AG04450 (cell line): ENCODE measurements at regions not wholly inside any gene's neighbourhood (a gene's known extent, or its start where the extent isn't known, plus 50 kb on each side); places are given as distances from the start of the nearest gene placed in this dataset.
"Not testable (repeated sequence)": the region's sequence is repeated elsewhere in the genome, so short reads cannot be mapped to it uniquely, and the experiment has no call there.

ENCODE experiments used
- CTCF ChIA-PET: fragments of 300-600, 350-600 bp; formaldehyde crosslinking; extraction: SDS; loops from one replicate; lab custom pipeline; 2022; ENCODE audit warnings: antibody characterized with exemption, inconsistent platforms; lab: Charles Lee
- POLR2A ChIA-PET: fragments of 350-600 bp; formaldehyde crosslinking; extraction: SDS; loops from one replicate; lab custom pipeline; 2021; ENCODE audit warnings: antibody characterized with exemption, inconsistent platforms; lab: Yijun Ruan, JAX
- DNase-seq: peaks from one replicate; pipeline ENCODE4 v3.0.0-alpha.2; 2011; ENCODE audit warnings: low read depth, low spot score
- H3K27ac ChIP-seq: one replicate; pipeline ENCODE4 v1.5.1; 2012; ENCODE audit warnings: low read depth, low read length, control low read depth
- H3K27me3 ChIP-seq: one replicate; pipeline ENCODE4 v1.6.0; 2012; ENCODE audit warnings: low read length; ENCODE audit not compliant: control insufficient read depth, insufficient read depth
- H3K4me3 ChIP-seq: 2 replicates; pipeline ENCODE4 v1.5.1; 2011; ENCODE audit warnings: mild to moderate bottlenecking, low read depth, low read length, control low read depth
- H3K9me3 ChIP-seq: 2 replicates; pipeline ENCODE4 v1.5.1; 2012; ENCODE audit warnings: low read length; ENCODE audit not compliant: control insufficient read depth, insufficient read depth
- CTCF ChIP-seq: IDR thresholded peaks from 2 replicates; pipeline ENCODE4 v1.5.1; 2011; ENCODE audit warnings: low read depth, low read length, control low read depth, inconsistent platforms

- TF ChIP-seq CTCF, result no peak
- Histone ChIP-seq H3K4me3 (no peak overlapping the region), H3K27ac (no peak overlapping the region), H3K27me3 (no peaks in the 10 kb centered on the region), H3K9me3 (no peaks in the 10 kb centered on the region)
- POLR2A ChIA-PET, result no interaction called here
- no peak for DNase-seq
- CTCF ChIA-PET, result no interaction called here
Observed at GRCh38 chr6:113363866-113364265, 493.3 kb upstream of the MARCKS start.

- no peak overlapping the region for H3K4me3 ChIP-seq
- H3K27me3 ChIP-seq, result no peaks in the 10 kb centered on the region
- TF ChIP-seq CTCF, result no peak
- H3K9me3 ChIP-seq, result no peaks in the 10 kb centered on the region
- H3K27ac ChIP-seq, result no peak overlapping the region
- DNase-seq, result no peak
- POLR2A ChIA-PET, result interaction anchor here (0.6 kb wide), 1 partner anchor 436 kb away, joined by 3 read pairs; no protein-coding TSS in a partner anchor
- CTCF ChIA-PET, result no interaction called here
Observed at GRCh38 chr6:113364766-113365165, 492.4 kb upstream of the MARCKS start.

- no peak for DNase-seq
Observed at GRCh38 chr6:113365191-113365590, 492.0 kb upstream of the MARCKS start.

GRCh38 chr6:113366505-113366904, 490.6 kb upstream of the MARCKS start:
- no peak for DNase-seq
- no peak overlapping the region for H3K4me3 ChIP-seq
- H3K27me3 ChIP-seq, result no peaks in the 10 kb centered on the region
- H3K27ac ChIP-seq, result no peak overlapping the region
- POLR2A ChIA-PET, result no interaction called here
- no peak for TF ChIP-seq CTCF
- CTCF ChIA-PET, result no interaction called here
- H3K9me3 ChIP-seq, result no peaks in the 10 kb centered on the region

More at GRCh38 chr6:113365191-113365590, 492.0 kb upstream of the MARCKS start:
- Histone ChIP-seq H3K27me3 (no peaks in the 10 kb centered on the region), H3K4me3 (no peak overlapping the region), H3K9me3 (no peaks in the 10 kb centered on the region), H3K27ac (no peak overlapping the region)
- no peak for TF ChIP-seq CTCF
- POLR2A ChIA-PET, result interaction anchor here (0.6 kb wide), 1 partner anchor 437 kb away, joined by 3 read pairs; no protein-coding TSS in a partner anchor
- CTCF ChIA-PET, result no interaction called here

GRCh38 chr6:113370508-113371502, 486.3 kb upstream of the MARCKS start:
- CTCF ChIA-PET, result no interaction called here
- no peak overlapping the region for H3K27ac ChIP-seq
- POLR2A ChIA-PET, result interaction anchor here (1.1 kb wide), 1 partner anchor 250 kb away, joined by 3 read pairs; no protein-coding TSS in a partner anchor
- no peak for TF ChIP-seq CTCF
- H3K27me3 ChIP-seq, result no peaks in the 10 kb centered on the region
- no peak overlapping the region for H3K4me3 ChIP-seq
- H3K9me3 ChIP-seq, result no peaks in the 10 kb centered on the region
- no peak for DNase-seq

GRCh38 chr6:113375466-113375865, 481.7 kb upstream of the MARCKS start:
- H3K27me3 ChIP-seq, DNase-seq, H3K4me3 ChIP-seq, CTCF ChIA-PET, H3K9me3 ChIP-seq: not testable (repeated sequence)
- POLR2A ChIA-PET, result interaction anchor here (0.6 to 1.9 kb wide), 2 partner anchors 46 to 328 kb away, joined by 4 read pairs; no protein-coding TSS in a partner anchor
- peak overlapping the region; percentile 86 for H3K27ac ChIP-seq
